Esophagus muscularis mucosa (tissue), 4 donors: ENCODE measurements at regions not wholly inside any gene's neighbourhood (a gene's known extent, or its start where the extent isn't known, plus 50 kb on each side); places are given as distances from the start of the nearest gene placed in this dataset.

Experiments used
- DNase-seq: peaks from one replicate; pipeline ENCODE4 v3.0.0-alpha.2; 2017; ENCODE audit errors: extremely low spot score
- H3K27ac ChIP-seq, 4 donors: fragments of 200-600 bp; sonication (generic); replicated peaks in 1 of 4; 1 replicate in 3 of 4; 2 replicates in 1 of 4; pipeline ENCODE4 v1.5.1; 2016 to 2019; ENCODE audit warnings: mild to moderate bottlenecking in 1 of 4
- H3K27me3 ChIP-seq, 4 donors: fragments of 200-600 bp; sonication (generic); one replicate each; pipeline versions ENCODE4 v1.5.1 to v1.6.0; 2016 to 2019
- H3K36me3 ChIP-seq, 4 donors: fragments of 200-600 bp; sonication (generic); one replicate each; pipeline ENCODE4 v1.5.1; 2016 to 2019
- H3K4me1 ChIP-seq, 4 donors: fragments of 200-600 bp; sonication (generic); one replicate each; pipeline ENCODE4 v1.5.1; 2016 to 2019
- H3K4me3 ChIP-seq, 4 donors: fragments of 200-600 bp; sonication (generic); 1 replicate in 2 of 4; 2 replicates in 2 of 4; pipeline ENCODE4 v1.5.1; 2016 to 2019; ENCODE audit warnings: mild to moderate bottlenecking in 4 of 4, moderate library complexity in 1 of 4
- H3K9me3 ChIP-seq, 4 donors: fragments of 200-600 bp; sonication (generic); 1 replicate in 3 of 4; 2 replicates in 1 of 4; pipeline ENCODE4 v1.5.1; 2016 to 2019
- CTCF ChIP-seq, 3 experiments: fragments of 200-600 bp in 2 of 3; fragments of 450-650 bp in 1 of 3; sonication (generic) in 2 of 3; IDR thresholded peaks; one replicate each; pipeline ENCODE4 v1.5.1; 2017 to 2019; ENCODE audit warnings: antibody characterized with exemption in 3 of 3, mild to moderate bottlenecking in 2 of 3, moderate library complexity in 1 of 3
- EP300 ChIP-seq: sonication (generic); formaldehyde crosslinking; IDR thresholded peaks from one replicate; pipeline ENCODE4 v1.6.1; 2017; ENCODE audit warnings: antibody characterized with exemption
- POLR2A ChIP-seq: fragments of 450-650 bp; IDR thresholded peaks from one replicate; pipeline ENCODE4 v1.6.1; 2017; ENCODE audit warnings: antibody characterized with exemption, moderate library complexity, mild to moderate bottlenecking, low read depth
- POLR2AphosphoS5 ChIP-seq, 2 donors: sonication (generic); formaldehyde crosslinking; IDR thresholded peaks; one replicate each; pipeline ENCODE4 v1.6.1; 2017; ENCODE audit warnings: antibody characterized with exemption in 2 of 2
- WGBS: methylation state at CpG from one replicate; pipeline ENCODE4 v1.1.5; 2018; 5-methylcytosine and 5-hydroxymethylcytosine counted together
- intact Hi-C: fragments of 100-400 bp; cut with DNase I; formaldehyde crosslinking; loops from one replicate; pipeline ENCODE4 v1.15.1; 2023

GRCh38 chr1:221302810-221303209 is 423.6 kb downstream of the HLX start:
- no peak overlapping the region for H3K27ac ChIP-seq
- DNase-seq, result no peak
- no peak overlapping the region for H3K4me3 ChIP-seq
- intact Hi-C loops, result no loop called here
- no peaks in the 10 kb centered on the region for H3K9me3 ChIP-seq
- no peaks in the 10 kb centered on the region for H3K27me3 ChIP-seq
- TF ChIP-seq CTCF (IDR thresholded peaks at IDR 0.05) (no peak), POLR2A (no peak), EP300 (no peak), POLR2AphosphoS5 (IDR thresholded peaks at IDR 0.05) (no peak)
- H3K4me1 ChIP-seq, result no peaks in the 10 kb centered on the region
- WGBS, result 37% methylated on average over 1 of the region's 1 CpG
- H3K36me3 ChIP-seq, result no peaks in the 10 kb centered on the region

- intact Hi-C loops, result no loop called here
- TF ChIP-seq CTCF (IDR thresholded peaks at IDR 0.05) (no peak), POLR2AphosphoS5 (IDR thresholded peaks at IDR 0.05) (no peak)
- no peak overlapping the region for H3K27ac ChIP-seq
- no peaks in the 10 kb centered on the region for H3K27me3 ChIP-seq
- H3K9me3 ChIP-seq, result no peaks in the 10 kb centered on the region
- H3K4me3 ChIP-seq, result no peak overlapping the region
- no peaks in the 10 kb centered on the region for H3K36me3 ChIP-seq
- H3K4me1 ChIP-seq, result no peaks in the 10 kb centered on the region
- WGBS, result 100% methylated on average over 1 of the region's 1 CpG
- DNase-seq, result no peak
Measured at GRCh38 chr1:221303623-221304022, 424.4 kb downstream of the HLX start.

- WGBS, result over 99% methylated on average over 5 of the region's 5 CpGs
- Histone ChIP-seq H3K4me1 (no peaks in the 10 kb centered on the region), H3K4me3 (no peak overlapping the region), H3K36me3 (no peaks in the 10 kb centered on the region), H3K27me3 (no peaks in the 10 kb centered on the region), H3K27ac (no peak overlapping the region), H3K9me3 (no peaks in the 10 kb centered on the region)
- intact Hi-C loops, result no loop called here
- DNase-seq, result no peak
- TF ChIP-seq CTCF (IDR thresholded peaks at IDR 0.05) (no peak), POLR2A (no peak), EP300 (no peak), POLR2AphosphoS5 (IDR thresholded peaks at IDR 0.05) (no peak)
Measured at GRCh38 chr1:221306239-221306638, 427.0 kb downstream of the HLX start.

GRCh38 chr1:221308534-221309511 is 429.6 kb downstream of the HLX start:
- no peak overlapping the region for H3K4me3 ChIP-seq
- no peaks in the 10 kb centered on the region for H3K27me3 ChIP-seq
- 79% methylated on average over 10 of the region's 10 CpGs for WGBS
- H3K4me1 ChIP-seq, result no peaks in the 10 kb centered on the region
- no peaks in the 10 kb centered on the region for H3K36me3 ChIP-seq
- no peaks in the 10 kb centered on the region for H3K9me3 ChIP-seq
- TF ChIP-seq CTCF (IDR thresholded peaks at IDR 0.05), result no peak
- intact Hi-C loops, result no loop called here
- H3K27ac ChIP-seq, result no peak overlapping the region
- DNase-seq, result no peak

- Histone ChIP-seq H3K9me3 (no peaks in the 10 kb centered on the region), H3K4me1 (peaks cover 0 to 2% (median under 1%) of the 10 kb centered on the region in 4 donors), H3K27me3 (no peaks in the 10 kb centered on the region), H3K27ac (no peak overlapping the region), H3K4me3 (no peak overlapping the region), H3K36me3 (no peaks in the 10 kb centered on the region)
- TF ChIP-seq EP300, result no peak
- TF ChIP-seq POLR2A, result no peak
- TF ChIP-seq POLR2AphosphoS5 (IDR thresholded peaks at IDR 0.05), result no peak
- TF ChIP-seq CTCF (IDR thresholded peaks at IDR 0.05), result no peak
- no peak for DNase-seq
- intact Hi-C loops, result no loop called here
- WGBS, result 56% methylated on average over 1 of the region's 1 CpG
Measured at GRCh38 chr1:221309723-221310122, 430.5 kb downstream of the HLX start.
